Upper lobe of left lung (tissue), 4 donors: ENCODE measurements at regions not wholly inside any gene's neighbourhood (a gene's known extent, or its start where the extent isn't known, plus 50 kb on each side); places are given as distances from the start of the nearest gene placed in this dataset.

Source experiments
- CTCF ChIP-seq, 6 experiments: fragments of 450-650 bp in 4 of 6; fragments of 200-600 bp in 2 of 6; sonication (generic) in 2 of 6; IDR thresholded peaks; one replicate each; pipeline ENCODE4 v1.5.1; 2016 to 2019; ENCODE audit warnings: antibody characterized with exemption in 6 of 6
- POLR2A ChIP-seq, 4 donors: fragments of 450-650 bp; IDR thresholded peaks; one replicate each; pipeline ENCODE4 v1.5.1; 2016 to 2017; ENCODE audit warnings: antibody characterized with exemption in 4 of 4, mild to moderate bottlenecking in 2 of 4

GRCh38 chr18:78610179-78610578 is 369.4 kb upstream of the SALL3 start:
- no peak for TF ChIP-seq POLR2A (IDR thresholded peaks at IDR 0.05)
- TF ChIP-seq CTCF (IDR thresholded peaks at IDR 0.05): no peak
